Spinal cord (tissue), 9 donors: ENCODE measurements at regions not wholly inside any gene's neighbourhood (a gene's known extent, or its start where the extent isn't known, plus 50 kb on each side); places are given as distances from the start of the nearest gene placed in this dataset.

ENCODE experiments used
- DNase-seq, 6 donors: peaks; one replicate each; pipeline versions ENCODE4 v3.0.0 to v3.0.0-alpha.2; 2013 to 2015; ENCODE audit warnings: low spot score in 6 of 6, low read depth in 4 of 6
- H3K27ac ChIP-seq: one replicate; pipeline ENCODE4 v1.5.1; 2013; ENCODE audit warnings: low read depth, low read length, control low read depth
- H3K27me3 ChIP-seq: one replicate; pipeline ENCODE4 v1.6.1; 2013; ENCODE audit warnings: low read length; ENCODE audit not compliant: control insufficient read depth, insufficient read depth
- H3K36me3 ChIP-seq: one replicate; pipeline ENCODE4 v1.6.1; 2013; ENCODE audit warnings: low read length; ENCODE audit not compliant: control insufficient read depth, insufficient read depth
- H3K4me1 ChIP-seq: one replicate; pipeline ENCODE4 v1.6.1; 2013; ENCODE audit warnings: low read length; ENCODE audit not compliant: control insufficient read depth, insufficient read depth
- H3K4me3 ChIP-seq: one replicate; pipeline ENCODE4 v1.5.1; 2013; ENCODE audit warnings: low read depth, low read length, control low read depth
- H3K9me3 ChIP-seq: one replicate; pipeline ENCODE4 v1.6.1; 2013; ENCODE audit warnings: low read length; ENCODE audit not compliant: control insufficient read depth, insufficient read depth
- WGBS: methylation state at CpG from one replicate; pipeline ENCODE4 v1.1.5; 2013; ENCODE audit warnings: missing lambda C conversion rate; ENCODE audit not compliant: insufficient coverage; 5-methylcytosine and 5-hydroxymethylcytosine counted together
- donor health status: healthy.

GRCh38 chr3:7877312-7877711 is 624.3 kb upstream of the LMCD1 start:
- 100% methylated on average over 4 of the region's 5 CpGs for WGBS
- Histone ChIP-seq H3K4me1 (no peaks in the 10 kb centered on the region), H3K27me3 (no peaks in the 10 kb centered on the region), H3K4me3 (no peak overlapping the region), H3K27ac (no peak overlapping the region), H3K36me3 (no peaks in the 10 kb centered on the region), H3K9me3 (peaks cover 1% of the 10 kb centered on the region)
- DNase-seq, result no peak

- no peak overlapping the region for H3K4me3 ChIP-seq
- H3K27me3 ChIP-seq, result no peaks in the 10 kb centered on the region
- peaks cover 1% of the 10 kb centered on the region for H3K9me3 ChIP-seq
- H3K36me3 ChIP-seq, result no peaks in the 10 kb centered on the region
- H3K27ac ChIP-seq, result no peak overlapping the region
- no peaks in the 10 kb centered on the region for H3K4me1 ChIP-seq
- no peak for DNase-seq
- no CpG with 5 or more reads among the region's 1 CpG for WGBS
Measured at GRCh38 chr3:7879572-7879971, 622.1 kb upstream of the LMCD1 start.

GRCh38 chr3:7881946-7882345 is 619.7 kb upstream of the LMCD1 start:
- H3K27me3 ChIP-seq, result no peaks in the 10 kb centered on the region
- H3K4me1 ChIP-seq, result no peaks in the 10 kb centered on the region
- H3K9me3 ChIP-seq, result peaks cover 4% of the 10 kb centered on the region
- WGBS, result 100% methylated on average over 2 of the region's 2 CpGs
- no peaks in the 10 kb centered on the region for H3K36me3 ChIP-seq
- H3K27ac ChIP-seq, result no peak overlapping the region
- DNase-seq, result no peak
- no peak overlapping the region for H3K4me3 ChIP-seq

GRCh38 chr3:7897655-7898054 is 604.0 kb upstream of the LMCD1 start:
- DNase-seq, result peak in 1 of 6 donors; percentile 8
- H3K9me3 ChIP-seq, result no peaks in the 10 kb centered on the region
- no peak overlapping the region for H3K4me3 ChIP-seq
- no peaks in the 10 kb centered on the region for H3K36me3 ChIP-seq
- H3K27me3 ChIP-seq, result no peaks in the 10 kb centered on the region
- peaks cover 5% of the 10 kb centered on the region for H3K4me1 ChIP-seq
- WGBS, result 85% methylated on average over 4 of the region's 5 CpGs
- H3K27ac ChIP-seq, result no peak overlapping the region

- no peaks in the 10 kb centered on the region for H3K27me3 ChIP-seq
- H3K4me1 ChIP-seq, result no peaks in the 10 kb centered on the region
- H3K36me3 ChIP-seq, result no peaks in the 10 kb centered on the region
- DNase-seq, result no peak
- no peak overlapping the region for H3K4me3 ChIP-seq
- no peaks in the 10 kb centered on the region for H3K9me3 ChIP-seq
- no peak overlapping the region for H3K27ac ChIP-seq
- 100% methylated on average over 1 of the region's 1 CpG for WGBS
Measured at GRCh38 chr3:7913283-7913682, 588.3 kb upstream of the LMCD1 start.

- Histone ChIP-seq H3K27ac (no peak overlapping the region), H3K4me1 (no peaks in the 10 kb centered on the region), H3K36me3 (no peaks in the 10 kb centered on the region), H3K4me3 (no peak overlapping the region), H3K9me3 (no peaks in the 10 kb centered on the region), H3K27me3 (no peaks in the 10 kb centered on the region)
- 100% methylated on average over 3 of the region's 4 CpGs for WGBS
- DNase-seq, result no peak
Measured at GRCh38 chr3:7915356-7915755, 586.3 kb upstream of the LMCD1 start.

GRCh38 chr3:7917443-7918151 is 584.0 kb upstream of the LMCD1 start:
- H3K27me3 ChIP-seq, result no peaks in the 10 kb centered on the region
- DNase-seq, result no peak
- no peaks in the 10 kb centered on the region for H3K4me1 ChIP-seq
- H3K9me3 ChIP-seq, result no peaks in the 10 kb centered on the region
- H3K27ac ChIP-seq, result no peak overlapping the region
- no peaks in the 10 kb centered on the region for H3K36me3 ChIP-seq
- 87% methylated on average over 2 of the region's 4 CpGs for WGBS
- H3K4me3 ChIP-seq, result no peak overlapping the region

GRCh38 chr3:7920211-7920610 is 581.4 kb upstream of the LMCD1 start:
- Histone ChIP-seq H3K27me3 (no peaks in the 10 kb centered on the region), H3K27ac (no peak overlapping the region), H3K9me3 (no peaks in the 10 kb centered on the region), H3K4me1 (no peaks in the 10 kb centered on the region), H3K36me3 (no peaks in the 10 kb centered on the region), H3K4me3 (no peak overlapping the region)
- peak in 1 of 6 donors; percentile 67 for DNase-seq
- 80% methylated on average over 1 of the region's 6 CpGs for WGBS

GRCh38 chr3:7924228-7924627 is 577.4 kb upstream of the LMCD1 start:
- no peak for DNase-seq
- no peaks in the 10 kb centered on the region for H3K9me3 ChIP-seq
- H3K4me3 ChIP-seq, result no peak overlapping the region
- no peaks in the 10 kb centered on the region for H3K4me1 ChIP-seq
- no peak overlapping the region for H3K27ac ChIP-seq
- H3K36me3 ChIP-seq, result no peaks in the 10 kb centered on the region
- no CpG with 5 or more reads among the region's 2 CpGs for WGBS
- no peaks in the 10 kb centered on the region for H3K27me3 ChIP-seq

- Histone ChIP-seq H3K4me3 (no peak overlapping the region), H3K4me1 (no peaks in the 10 kb centered on the region), H3K36me3 (no peaks in the 10 kb centered on the region), H3K27me3 (no peaks in the 10 kb centered on the region), H3K9me3 (no peaks in the 10 kb centered on the region), H3K27ac (no peak overlapping the region)
- 83% methylated on average over 1 of the region's 1 CpG for WGBS
- no peak for DNase-seq
Measured at GRCh38 chr3:7927015-7927414, 574.6 kb upstream of the LMCD1 start.
